Gastrocnemius medialis (tissue), 4 donors: ENCODE measurements at regions not wholly inside any gene's neighbourhood (a gene's known extent, or its start where the extent isn't known, plus 50 kb on each side); places are given as distances from the start of the nearest gene placed in this dataset.

ENCODE experiments used
- CTCF ChIP-seq, 5 experiments: fragments of 450-650 bp in 3 of 5; fragments of 200-600 bp in 2 of 5; sonication (generic) in 2 of 5; IDR thresholded peaks in 4 of 5; conservative IDR thresholded peaks in 1 of 5; 1 replicate in 4 of 5; 2 replicates in 1 of 5; pipeline ENCODE4 v1.5.1; 2016 to 2019; ENCODE audit warnings: antibody characterized with exemption in 5 of 5, mild to moderate bottlenecking in 3 of 5, moderate library complexity in 3 of 5
- POLR2A ChIP-seq, 2 donors: fragments of 450-650 bp; IDR thresholded peaks; one replicate each; pipeline ENCODE4 v1.6.1; 2017; ENCODE audit warnings: antibody characterized with exemption in 2 of 2, mild to moderate bottlenecking in 2 of 2, moderate library complexity in 2 of 2

- TF ChIP-seq CTCF (IDR thresholded peaks at IDR 0.05 in 4 of 5, conservative IDR thresholded peaks at IDR 0.05 in 1 of 5) (no peak), POLR2A (IDR thresholded peaks at IDR 0.05) (no peak)
Measured at GRCh38 chr5:120160124-120160895, 303.8 kb upstream of the PRR16 start.
